ENCODE measurements at regions not wholly inside any gene's neighbourhood (a gene's known extent, or its start where the extent isn't known, plus 50 kb on each side); places are given as distances from the start of the nearest gene placed in this dataset.

DNA sequence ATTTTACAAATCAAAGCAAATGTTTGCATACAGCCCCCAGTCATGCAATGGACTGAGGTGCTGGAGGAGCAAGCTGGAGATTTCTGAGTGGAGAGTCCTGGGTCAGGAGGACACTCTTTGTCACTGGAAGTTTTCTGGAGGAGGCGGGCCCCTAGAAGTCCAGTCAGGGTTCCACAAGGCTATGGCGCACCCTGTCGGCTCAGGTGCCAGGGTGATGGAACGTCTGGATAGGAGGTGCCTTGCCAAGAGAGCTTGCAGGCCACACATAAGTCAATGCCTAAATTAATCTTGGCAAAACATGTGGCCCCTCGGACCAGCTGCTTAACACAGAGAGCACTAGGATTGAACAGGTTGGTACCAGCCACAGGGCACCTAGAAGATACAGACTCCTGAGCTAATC is 174.7 kb upstream of the CADM1 start:
- peaks cover 9 to 37% of the 10 kb centered on the region in 2 experiments; a peak in 3 of 4 replicates for H3K4me1 ChIP-seq (ENCODE audit: control insufficient read depth in 1 of 2, insufficient read depth in 2 of 2, low read depth in 1 of 2, low read length in 1 of 2)
- H3K79me2 ChIP-seq (ENCODE audit: insufficient read depth), result no peaks in the 10 kb centered on the region
- ChIA-PET CTCF (interaction anchor here (0.6 to 1.7 kb wide), 5 partner anchors 17 to 1013 kb away, joined by 3 read pairs; no protein-coding TSS in a partner anchor), POLR2A (no interaction called here)
- H2AFZ ChIP-seq (ENCODE audit: low read depth), result no peak overlapping the region
- no peak for DNase-seq
- H3K4me2 ChIP-seq, result no peak overlapping the region
- no peaks in the 10 kb centered on the region for H4K20me1 ChIP-seq (ENCODE audit: insufficient read depth)
- no peak overlapping the region for H3K9ac ChIP-seq
- no peak for TF ChIP-seq SIN3A (IDR thresholded peaks at IDR 0.05; ENCODE audit: borderline replicate concordance, low read depth, low read length)
- peak; percentile 26; the same call in 1 of the 2 replicates for TF ChIP-seq SMC3 (IDR thresholded peaks at IDR 0.05; ENCODE audit: low read depth, low read length)
- TF ChIP-seq, protein P1, sequence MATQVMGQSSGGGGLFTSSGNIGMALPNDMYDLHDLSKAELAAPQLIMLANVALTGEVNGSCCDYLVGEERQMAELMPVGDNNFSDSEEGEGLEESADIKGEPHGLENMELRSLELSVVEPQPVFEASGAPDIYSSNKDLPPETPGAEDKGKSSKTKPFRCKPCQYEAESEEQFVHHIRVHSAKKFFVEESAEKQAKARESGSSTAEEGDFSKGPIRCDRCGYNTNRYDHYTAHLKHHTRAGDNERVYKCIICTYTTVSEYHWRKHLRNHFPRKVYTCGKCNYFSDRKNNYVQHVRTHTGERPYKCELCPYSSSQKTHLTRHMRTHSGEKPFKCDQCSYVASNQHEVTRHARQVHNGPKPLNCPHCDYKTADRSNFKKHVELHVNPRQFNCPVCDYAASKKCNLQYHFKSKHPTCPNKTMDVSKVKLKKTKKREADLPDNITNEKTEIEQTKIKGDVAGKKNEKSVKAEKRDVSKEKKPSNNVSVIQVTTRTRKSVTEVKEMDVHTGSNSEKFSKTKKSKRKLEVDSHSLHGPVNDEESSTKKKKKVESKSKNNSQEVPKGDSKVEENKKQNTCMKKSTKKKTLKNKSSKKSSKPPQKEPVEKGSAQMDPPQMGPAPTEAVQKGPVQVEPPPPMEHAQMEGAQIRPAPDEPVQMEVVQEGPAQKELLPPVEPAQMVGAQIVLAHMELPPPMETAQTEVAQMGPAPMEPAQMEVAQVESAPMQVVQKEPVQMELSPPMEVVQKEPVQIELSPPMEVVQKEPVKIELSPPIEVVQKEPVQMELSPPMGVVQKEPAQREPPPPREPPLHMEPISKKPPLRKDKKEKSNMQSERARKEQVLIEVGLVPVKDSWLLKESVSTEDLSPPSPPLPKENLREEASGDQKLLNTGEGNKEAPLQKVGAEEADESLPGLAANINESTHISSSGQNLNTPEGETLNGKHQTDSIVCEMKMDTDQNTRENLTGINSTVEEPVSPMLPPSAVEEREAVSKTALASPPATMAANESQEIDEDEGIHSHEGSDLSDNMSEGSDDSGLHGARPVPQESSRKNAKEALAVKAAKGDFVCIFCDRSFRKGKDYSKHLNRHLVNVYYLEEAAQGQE (IDR thresholded peaks at IDR 0.05; ENCODE audit: low read depth, low read length), result no peak
- TF ChIP-seq RAD21 (IDR thresholded peaks at IDR 0.05; ENCODE audit: low read length), result peak; percentile 53
- TF ChIP-seq, protein P2, sequence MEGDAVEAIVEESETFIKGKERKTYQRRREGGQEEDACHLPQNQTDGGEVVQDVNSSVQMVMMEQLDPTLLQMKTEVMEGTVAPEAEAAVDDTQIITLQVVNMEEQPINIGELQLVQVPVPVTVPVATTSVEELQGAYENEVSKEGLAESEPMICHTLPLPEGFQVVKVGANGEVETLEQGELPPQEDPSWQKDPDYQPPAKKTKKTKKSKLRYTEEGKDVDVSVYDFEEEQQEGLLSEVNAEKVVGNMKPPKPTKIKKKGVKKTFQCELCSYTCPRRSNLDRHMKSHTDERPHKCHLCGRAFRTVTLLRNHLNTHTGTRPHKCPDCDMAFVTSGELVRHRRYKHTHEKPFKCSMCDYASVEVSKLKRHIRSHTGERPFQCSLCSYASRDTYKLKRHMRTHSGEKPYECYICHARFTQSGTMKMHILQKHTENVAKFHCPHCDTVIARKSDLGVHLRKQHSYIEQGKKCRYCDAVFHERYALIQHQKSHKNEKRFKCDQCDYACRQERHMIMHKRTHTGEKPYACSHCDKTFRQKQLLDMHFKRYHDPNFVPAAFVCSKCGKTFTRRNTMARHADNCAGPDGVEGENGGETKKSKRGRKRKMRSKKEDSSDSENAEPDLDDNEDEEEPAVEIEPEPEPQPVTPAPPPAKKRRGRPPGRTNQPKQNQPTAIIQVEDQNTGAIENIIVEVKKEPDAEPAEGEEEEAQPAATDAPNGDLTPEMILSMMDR (IDR thresholded peaks at IDR 0.05), result peak; percentile 17; the same call in 1 of the 2 replicates
- peaks cover 5% of the 10 kb centered on the region for H3F3A ChIP-seq (replicated peaks; ENCODE audit: insufficient read depth)
- no peak overlapping the region for H3K4me3 ChIP-seq (ENCODE audit: low read depth in 2 of 2, low read length in 1 of 2)
- no peaks in the 10 kb centered on the region for H3K27me3 ChIP-seq (ENCODE audit: insufficient read depth)
- no peaks in the 10 kb centered on the region for H3K9me2 ChIP-seq
- H3K36me3 ChIP-seq (replicated peaks in 1 of 2; ENCODE audit: control insufficient read depth in 1 of 2, insufficient read depth in 2 of 2, low read length in 1 of 2), result no peaks in the 10 kb centered on the region
- H3K9me3 ChIP-seq, result no peaks in the 10 kb centered on the region
- no peak overlapping the region; a peak in 1 of 4 replicates for H3K27ac ChIP-seq (ENCODE audit: low read depth in 2 of 2, low read length in 1 of 2)
- 83% methylated on average over 4 of the region's 5 CpGs for WGBS (ENCODE audit: low lambda C conversion rate)

DNA sequence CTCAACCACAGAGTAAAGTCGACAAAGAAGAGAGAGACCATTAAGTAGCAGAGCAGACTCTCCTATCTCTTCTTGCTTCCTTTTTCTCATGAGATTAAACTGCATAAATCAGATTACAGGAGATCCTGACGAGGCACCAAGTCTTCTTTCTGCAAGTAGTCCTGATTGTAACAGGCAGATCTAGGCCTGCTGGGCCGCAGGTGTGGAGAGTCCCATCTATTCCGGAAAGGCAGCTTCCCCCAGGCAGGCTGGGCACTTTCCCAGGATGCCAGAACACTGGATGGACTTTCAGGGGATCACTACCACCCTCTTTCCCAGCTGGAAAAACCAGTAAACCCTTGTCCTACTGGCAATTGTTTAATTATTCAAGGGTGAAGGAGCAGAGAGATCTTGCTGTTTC is 173.0 kb upstream of the CADM1 start:
- no peaks in the 10 kb centered on the region for H3K36me3 ChIP-seq (replicated peaks in 1 of 2; ENCODE audit: control insufficient read depth in 1 of 2, insufficient read depth in 2 of 2, low read length in 1 of 2)
- H4K20me1 ChIP-seq (ENCODE audit: insufficient read depth), result no peaks in the 10 kb centered on the region
- peaks cover 9 to 40% of the 10 kb centered on the region in 2 experiments; a peak in 3 of 4 replicates for H3K4me1 ChIP-seq (ENCODE audit: control insufficient read depth in 1 of 2, insufficient read depth in 2 of 2, low read depth in 1 of 2, low read length in 1 of 2)
- peaks cover 5% of the 10 kb centered on the region for H3F3A ChIP-seq (replicated peaks; ENCODE audit: insufficient read depth)
- no peaks in the 10 kb centered on the region for H3K9me3 ChIP-seq
- H3K4me3 ChIP-seq (ENCODE audit: low read depth in 2 of 2, low read length in 1 of 2), result no peak overlapping the region
- H3K9me2 ChIP-seq, result no peaks in the 10 kb centered on the region
- POLR2A ChIA-PET, result no interaction called here
- H3K27me3 ChIP-seq (ENCODE audit: insufficient read depth), result no peaks in the 10 kb centered on the region
- DNase-seq, result no peak
- no peaks in the 10 kb centered on the region for H3K79me2 ChIP-seq (ENCODE audit: insufficient read depth)
- WGBS (ENCODE audit: low lambda C conversion rate), result 56% methylated on average over 4 of the region's 4 CpGs
- peak overlapping the region; percentile 66; the same call in 1 of the 2 replicates for H2AFZ ChIP-seq (ENCODE audit: low read depth)
- CTCF ChIA-PET, result no interaction called here
- H3K27ac ChIP-seq (ENCODE audit: low read depth in 2 of 2, low read length in 1 of 2), result peak overlapping the region; percentile 22 to 39; a peak in 2 of 4 replicates
- H3K9ac ChIP-seq, result no peak overlapping the region
- H3K4me2 ChIP-seq, result peak overlapping the region; percentile 50; the same call in 1 of the 2 replicates
- no peak for TF ChIP-seq TCF12 (IDR thresholded peaks at IDR 0.05)
- no peak for TF ChIP-seq GABPA (IDR thresholded peaks at IDR 0.05; ENCODE audit: low read depth)
- no peak for TF ChIP-seq FOXJ3 (CRISPR knock-in tag; IDR thresholded peaks at IDR 0.05)
- TF ChIP-seq, protein P3, sequence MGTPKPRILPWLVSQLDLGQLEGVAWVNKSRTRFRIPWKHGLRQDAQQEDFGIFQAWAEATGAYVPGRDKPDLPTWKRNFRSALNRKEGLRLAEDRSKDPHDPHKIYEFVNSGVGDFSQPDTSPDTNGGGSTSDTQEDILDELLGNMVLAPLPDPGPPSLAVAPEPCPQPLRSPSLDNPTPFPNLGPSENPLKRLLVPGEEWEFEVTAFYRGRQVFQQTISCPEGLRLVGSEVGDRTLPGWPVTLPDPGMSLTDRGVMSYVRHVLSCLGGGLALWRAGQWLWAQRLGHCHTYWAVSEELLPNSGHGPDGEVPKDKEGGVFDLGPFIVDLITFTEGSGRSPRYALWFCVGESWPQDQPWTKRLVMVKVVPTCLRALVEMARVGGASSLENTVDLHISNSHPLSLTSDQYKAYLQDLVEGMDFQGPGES (IDR thresholded peaks at IDR 0.05; ENCODE audit: low read depth, low read length), result no peak
- no peak for TF ChIP-seq NRF1 (IDR thresholded peaks at IDR 0.05; ENCODE audit: low read depth, low read length)
- no peak for TF ChIP-seq SMC3 (IDR thresholded peaks at IDR 0.05; ENCODE audit: low read depth, low read length)
- no peak for TF ChIP-seq TEAD4 (IDR thresholded peaks at IDR 0.05; ENCODE audit: borderline replicate concordance, insufficient read depth)
- TF ChIP-seq TAF1 (IDR thresholded peaks at IDR 0.05; ENCODE audit: borderline replicate concordance, low read depth, low read length), result no peak
- TF ChIP-seq RFX5 (IDR thresholded peaks at IDR 0.05; ENCODE audit: low read length), result no peak
- TF ChIP-seq NFIC (IDR thresholded peaks at IDR 0.05; ENCODE audit: borderline replicate concordance), result no peak
- TF ChIP-seq, protein P1 (IDR thresholded peaks at IDR 0.05; ENCODE audit: low read depth, low read length), result no peak
- TF ChIP-seq EP300 (IDR thresholded peaks at IDR 0.05; ENCODE audit: borderline replicate concordance in 1 of 2, low read depth in 1 of 2, low read length in 1 of 2), result no peak
- no peak for TF ChIP-seq CHD2 (IDR thresholded peaks at IDR 0.05; ENCODE audit: low read length, partially characterized antibody)
- no peak for TF ChIP-seq GATA2 (CRISPR knock-in tag; IDR thresholded peaks at IDR 0.05)

Data from SK-N-SH (cell line).